Skeletal muscle satellite cell (primary cell): ENCODE measurements at regions not wholly inside any gene's neighbourhood (a gene's known extent, or its start where the extent isn't known, plus 50 kb on each side); places are given as distances from the start of the nearest gene placed in this dataset.
"Not testable (repeated sequence)": the region's sequence is repeated elsewhere in the genome, so short reads cannot be mapped to it uniquely, and the experiment has no call there.

Source experiments
- H3K27me3 ChIP-seq: 2 replicates; pipeline ENCODE4 v1.7.0; 2013; ENCODE audit warnings: low read length; ENCODE audit not compliant: control insufficient read depth, insufficient read depth
- H3K36me3 ChIP-seq: 2 replicates; pipeline ENCODE4 v1.7.0; 2013; ENCODE audit warnings: mild to moderate bottlenecking, control low read depth, low read length; ENCODE audit not compliant: insufficient read depth
- H3K4me1 ChIP-seq: 2 replicates; pipeline ENCODE4 v1.7.0; 2013; ENCODE audit warnings: low read length; ENCODE audit not compliant: control insufficient read depth, insufficient read depth
- H3K4me2 ChIP-seq: 2 replicates; pipeline ENCODE4 v1.7.0; 2013; ENCODE audit warnings: mild to moderate bottlenecking, low read length
- H3K4me3 ChIP-seq: 2 replicates; pipeline ENCODE4 v1.7.0; 2013; ENCODE audit warnings: low read length
- H3K9ac ChIP-seq: 2 replicates; pipeline ENCODE4 v1.7.0; 2013; ENCODE audit warnings: mild to moderate bottlenecking, low read depth, low read length, moderate library complexity
- H3K9me3 ChIP-seq: replicated peaks from 2 replicates; pipeline ENCODE4 v1.7.0; 2013; ENCODE audit warnings: mild to moderate bottlenecking, control low read depth, low read length

GRCh38 chr10:30695481-30696236 is 66.1 kb upstream of the LYZL2 start:
- H3K27me3 ChIP-seq, H3K4me3 ChIP-seq, H3K9ac ChIP-seq, H3K36me3 ChIP-seq, H3K9me3 ChIP-seq, H3K4me2 ChIP-seq: not testable (repeated sequence)
- H3K4me1 ChIP-seq, result peaks cover 34% of the 10 kb centered on the region

- Histone ChIP-seq H3K4me1 (peaks cover 36% of the 10 kb centered on the region), H3K9me3 (no peaks in the 10 kb centered on the region), H3K27me3 (no peaks in the 10 kb centered on the region), H3K9ac (no peak overlapping the region), H3K4me3 (no peak overlapping the region), H3K36me3 (no peaks in the 10 kb centered on the region), H3K4me2 (no peak overlapping the region)
Measured at GRCh38 chr10:30694518-30695228, 65.1 kb upstream of the LYZL2 start.

- Histone ChIP-seq H3K9ac (peak overlapping the region; percentile 92), H3K27me3 (no peaks in the 10 kb centered on the region), H3K9me3 (no peaks in the 10 kb centered on the region), H3K36me3 (no peaks in the 10 kb centered on the region), H3K4me1 (peaks cover 43% of the 10 kb centered on the region), H3K4me3 (peak overlapping the region; percentile 71), H3K4me2 (peak overlapping the region; percentile 93)
Measured at GRCh38 chr10:30691639-30692015, 62.1 kb upstream of the LYZL2 start.

- peak overlapping the region; percentile 92 for H3K9ac ChIP-seq
- not testable (repeated sequence) for H3K9me3 ChIP-seq, H3K36me3 ChIP-seq, H3K27me3 ChIP-seq
- peaks cover 40% of the 10 kb centered on the region for H3K4me1 ChIP-seq
- H3K4me2 ChIP-seq, result peak overlapping the region; percentile 93
- H3K4me3 ChIP-seq, result peak overlapping the region; percentile 71
Measured at GRCh38 chr10:30690948-30691638, 61.5 kb upstream of the LYZL2 start.

GRCh38 chr10:30688456-30688855 is 58.9 kb upstream of the LYZL2 start:
- Histone ChIP-seq H3K4me1 (peaks cover 29% of the 10 kb centered on the region), H3K9ac (no peak overlapping the region), H3K36me3 (no peaks in the 10 kb centered on the region), H3K4me3 (no peak overlapping the region), H3K27me3 (no peaks in the 10 kb centered on the region), H3K4me2 (peak overlapping the region; percentile 26), H3K9me3 (no peaks in the 10 kb centered on the region)

GRCh38 chr10:30687698-30688213 is 58.2 kb upstream of the LYZL2 start:
- Histone ChIP-seq H3K9ac (no peak overlapping the region), H3K36me3 (no peaks in the 10 kb centered on the region)

GRCh38 chr10:30686708-30687107 is 57.2 kb upstream of the LYZL2 start:
- Histone ChIP-seq H3K9ac (no peak overlapping the region), H3K9me3 (no peaks in the 10 kb centered on the region), H3K4me3 (no peak overlapping the region), H3K4me2 (no peak overlapping the region), H3K27me3 (no peaks in the 10 kb centered on the region), H3K36me3 (no peaks in the 10 kb centered on the region), H3K4me1 (peaks cover 25% of the 10 kb centered on the region)

More at GRCh38 chr10:30687698-30688213, 58.2 kb upstream of the LYZL2 start:
- no peaks in the 10 kb centered on the region for H3K9me3 ChIP-seq
- no peak overlapping the region for H3K4me3 ChIP-seq
- H3K4me2 ChIP-seq, result peak overlapping the region; percentile 50
- H3K27me3 ChIP-seq, result no peaks in the 10 kb centered on the region
- peaks cover 29% of the 10 kb centered on the region for H3K4me1 ChIP-seq

- H3K36me3 ChIP-seq, result no peaks in the 10 kb centered on the region
- H3K9ac ChIP-seq, result no peak overlapping the region
- peaks cover 13% of the 10 kb centered on the region for H3K4me1 ChIP-seq
- no peak overlapping the region for H3K4me3 ChIP-seq
- no peaks in the 10 kb centered on the region for H3K27me3 ChIP-seq
- H3K4me2 ChIP-seq, result no peak overlapping the region
- no peaks in the 10 kb centered on the region for H3K9me3 ChIP-seq
Measured at GRCh38 chr10:30683496-30683895, 53.9 kb upstream of the LYZL2 start.

GRCh38 chr10:30682377-30683199 is 53.0 kb upstream of the LYZL2 start:
- H3K27me3 ChIP-seq, H3K4me3 ChIP-seq, H3K4me1 ChIP-seq, H3K36me3 ChIP-seq, H3K9me3 ChIP-seq, H3K9ac ChIP-seq: not testable (repeated sequence)
- peak overlapping the region; percentile 23 for H3K4me2 ChIP-seq

- Histone ChIP-seq H3K36me3 (no peaks in the 10 kb centered on the region), H3K4me3 (no peak overlapping the region), H3K27me3 (no peaks in the 10 kb centered on the region), H3K4me2 (no peak overlapping the region), H3K9ac (no peak overlapping the region), H3K4me1 (peaks cover 9% of the 10 kb centered on the region), H3K9me3 (no peaks in the 10 kb centered on the region)
Measured at GRCh38 chr10:30680908-30681307, 51.4 kb upstream of the LYZL2 start.
